DMS53 treated with DMSO at 0.1 percent for 48 hours (cell line): ENCODE measurements at regions not wholly inside any gene's neighbourhood (a gene's known extent, or its start where the extent isn't known, plus 50 kb on each side); places are given as distances from the start of the nearest gene placed in this dataset.
A peak's percentile ranks its signal among the peaks of the same experiment; 100 is the strongest.

ENCODE experiments used
- DNase-seq: peaks from one replicate; lab custom pipeline; 2025; ENCODE audit not compliant: unreplicated experiment; lab: John Stamatoyannopoulos, UW

- no peak for DNase-seq
These were observed 1451.0 kb upstream of the IGFBP7 start for GRCh38 chr4:58561170-58561569.

GRCh38 chr4:58560736-58561135 lies 1450.6 kb upstream of the IGFBP7 start:
- DNase-seq: no peak

- no peak for DNase-seq
These were observed 1443.5 kb upstream of the IGFBP7 start for GRCh38 chr4:58553679-58554078.

GRCh38 chr4:58553031-58553430 lies 1442.8 kb upstream of the IGFBP7 start:
- no peak for DNase-seq

GRCh38 chr4:58551676-58552075 lies 1441.5 kb upstream of the IGFBP7 start:
- DNase-seq: no peak

- DNase-seq: no peak
These were observed 1433.3 kb upstream of the IGFBP7 start for GRCh38 chr4:58543465-58543864.

- no peak for DNase-seq
These were observed 1431.7 kb upstream of the IGFBP7 start for GRCh38 chr4:58541926-58542325.

- DNase-seq: no peak
These were observed 1412.7 kb upstream of the IGFBP7 start for GRCh38 chr4:58522765-58523382.

GRCh38 chr4:58515226-58515625 lies 1405.0 kb upstream of the IGFBP7 start:
- DNase-seq: no peak

GRCh38 chr4:58514299-58514698 lies 1404.1 kb upstream of the IGFBP7 start:
- no peak for DNase-seq

- DNase-seq: no peak
These were observed 1400.5 kb upstream of the IGFBP7 start for GRCh38 chr4:58510652-58511051.

GRCh38 chr4:58507079-58507478 lies 1396.9 kb upstream of the IGFBP7 start:
- DNase-seq: no peak

- DNase-seq: peak; percentile 22
These were observed 1392.7 kb upstream of the IGFBP7 start for GRCh38 chr4:58502839-58503238.

GRCh38 chr4:58499182-58499581 lies 1389.0 kb upstream of the IGFBP7 start:
- no peak for DNase-seq

GRCh38 chr4:58491620-58492019 lies 1381.4 kb upstream of the IGFBP7 start:
- DNase-seq: no peak

- no peak for DNase-seq
These were observed 1367.8 kb upstream of the IGFBP7 start for GRCh38 chr4:58477950-58478349.

GRCh38 chr4:58477513-58477912 lies 1367.3 kb upstream of the IGFBP7 start:
- no peak for DNase-seq

- DNase-seq: no peak
These were observed 1364.9 kb upstream of the IGFBP7 start for GRCh38 chr4:58475097-58475496.

GRCh38 chr4:58465031-58465430 lies 1354.8 kb upstream of the IGFBP7 start:
- no peak for DNase-seq

GRCh38 chr4:58456727-58457384 lies 1346.7 kb upstream of the IGFBP7 start:
- DNase-seq: no peak

GRCh38 chr4:58453956-58454355 lies 1343.8 kb upstream of the IGFBP7 start:
- no peak for DNase-seq

- no peak for DNase-seq
These were observed 1341.5 kb upstream of the IGFBP7 start for GRCh38 chr4:58451707-58452106.

- no peak for DNase-seq
These were observed 1325.7 kb upstream of the IGFBP7 start for GRCh38 chr4:58435871-58436270.
